Trophoblast cell (in vitro differentiated cells and primary cell): ENCODE measurements at regions not wholly inside any gene's neighbourhood (a gene's known extent, or its start where the extent isn't known, plus 50 kb on each side); places are given as distances from the start of the nearest gene placed in this dataset.
A peak's percentile ranks its signal among the peaks of the same experiment; 100 is the strongest.

Experiments used
- DNase-seq, 2 donors: peaks; one replicate each; pipeline ENCODE4 v3.0.0-alpha.2; 2016
- H2AFZ ChIP-seq: 2 replicates; pipeline ENCODE4 v1.6.1; 2013; ENCODE audit warnings: low read length, moderate library complexity, mild to moderate bottlenecking; ENCODE audit not compliant: insufficient read depth, poor library complexity
- H2AK5ac ChIP-seq: 2 replicates; pipeline ENCODE4 v1.6.1; 2013; ENCODE audit warnings: mild to moderate bottlenecking, low read length
- H2BK120ac ChIP-seq: 2 replicates; pipeline ENCODE4 v1.6.1; 2013; ENCODE audit warnings: low read length, mild to moderate bottlenecking, moderate library complexity; ENCODE audit not compliant: insufficient read depth, poor library complexity
- H2BK12ac ChIP-seq: 2 replicates; pipeline ENCODE4 v1.6.1; 2013; ENCODE audit warnings: mild to moderate bottlenecking, low read length, moderate library complexity
- H2BK5ac ChIP-seq: 2 replicates; pipeline ENCODE4 v1.6.1; 2013; ENCODE audit warnings: low read length, low read depth, moderate library complexity, mild to moderate bottlenecking; ENCODE audit not compliant: poor library complexity
- H3K14ac ChIP-seq: 2 replicates; pipeline ENCODE4 v1.6.1; 2013; ENCODE audit warnings: mild to moderate bottlenecking, low read length
- H3K18ac ChIP-seq: 2 replicates; pipeline ENCODE4 v1.6.1; 2013; ENCODE audit warnings: mild to moderate bottlenecking, low read length
- H3K23ac ChIP-seq: 2 replicates; pipeline ENCODE4 v1.6.1; 2013; ENCODE audit warnings: low read length
- H3K27ac ChIP-seq: 2 replicates; pipeline ENCODE4 v1.5.1; 2013; ENCODE audit warnings: low read depth, mild to moderate bottlenecking, inconsistent platforms, low read length, moderate library complexity
- H3K27me3 ChIP-seq: 2 replicates; pipeline ENCODE4 v1.6.1; 2013; ENCODE audit warnings: inconsistent platforms, mild to moderate bottlenecking, low read length, moderate library complexity; ENCODE audit not compliant: insufficient read depth
- H3K36me3 ChIP-seq, 2 experiments: 1 replicate in 1 of 2; 2 replicates in 1 of 2; pipeline ENCODE4 v1.6.1; 2013; ENCODE audit warnings: low read length in 2 of 2, mild to moderate bottlenecking in 2 of 2, moderate library complexity in 1 of 2; ENCODE audit not compliant: insufficient read depth in 2 of 2, control insufficient read depth in 1 of 2
- H3K4ac ChIP-seq: 2 replicates; pipeline ENCODE4 v1.6.1; 2013; ENCODE audit warnings: low read depth, mild to moderate bottlenecking, low read length, moderate library complexity
- H3K4me1 ChIP-seq, 2 experiments: 1 replicate in 1 of 2; 2 replicates in 1 of 2; pipeline ENCODE4 v1.6.1; 2013; ENCODE audit warnings: low read length in 2 of 2, mild to moderate bottlenecking in 2 of 2, moderate library complexity in 1 of 2; ENCODE audit not compliant: insufficient read depth in 2 of 2, control insufficient read depth in 1 of 2
- H3K4me2 ChIP-seq: 2 replicates; pipeline ENCODE4 v1.6.1; 2013; ENCODE audit warnings: inconsistent platforms, mild to moderate bottlenecking, low read length, moderate library complexity
- H3K4me3 ChIP-seq: 2 replicates; pipeline ENCODE4 v1.5.1; 2013; ENCODE audit warnings: mild to moderate bottlenecking, low read depth, low read length, inconsistent platforms
- H3K79me1 ChIP-seq: one replicate; pipeline ENCODE4 v1.6.1; 2013; ENCODE audit warnings: low read length
- H3K79me2 ChIP-seq: 2 replicates; pipeline ENCODE4 v1.6.1; 2013; ENCODE audit warnings: low read length, mild to moderate bottlenecking; ENCODE audit not compliant: control insufficient read depth, insufficient read depth, poor library complexity
- H3K9ac ChIP-seq: 2 replicates; pipeline ENCODE4 v1.6.1; 2013; ENCODE audit warnings: mild to moderate bottlenecking, low read length
- H3K9me3 ChIP-seq: 2 replicates; pipeline ENCODE4 v1.6.1; 2013; ENCODE audit warnings: low read depth, mild to moderate bottlenecking, control low read depth, inconsistent platforms, low read length; ENCODE audit not compliant: insufficient read depth
- H4K12ac ChIP-seq: 2 replicates; pipeline ENCODE4 v1.6.1; 2013; ENCODE audit warnings: low read depth, mild to moderate bottlenecking, low read length, moderate library complexity
- H4K8ac ChIP-seq: 2 replicates; pipeline ENCODE4 v1.6.1; 2013; ENCODE audit warnings: low read depth, mild to moderate bottlenecking, low read length, moderate library complexity
- H4K91ac ChIP-seq: one replicate; pipeline ENCODE4 v1.6.1; 2013; ENCODE audit warnings: low read depth, mild to moderate bottlenecking, low read length, moderate library complexity
- WGBS: extraction: QIAGEN DNeasy Blood & Tissue Kit; methylation state at CpG from one replicate; pipeline ENCODE4 v1.1.7; 2013; ENCODE audit warnings: missing lambda C conversion rate; ENCODE audit not compliant: insufficient read length, insufficient coverage; ENCODE audit errors: extremely low coverage; 5-methylcytosine and 5-hydroxymethylcytosine counted together

DNA sequence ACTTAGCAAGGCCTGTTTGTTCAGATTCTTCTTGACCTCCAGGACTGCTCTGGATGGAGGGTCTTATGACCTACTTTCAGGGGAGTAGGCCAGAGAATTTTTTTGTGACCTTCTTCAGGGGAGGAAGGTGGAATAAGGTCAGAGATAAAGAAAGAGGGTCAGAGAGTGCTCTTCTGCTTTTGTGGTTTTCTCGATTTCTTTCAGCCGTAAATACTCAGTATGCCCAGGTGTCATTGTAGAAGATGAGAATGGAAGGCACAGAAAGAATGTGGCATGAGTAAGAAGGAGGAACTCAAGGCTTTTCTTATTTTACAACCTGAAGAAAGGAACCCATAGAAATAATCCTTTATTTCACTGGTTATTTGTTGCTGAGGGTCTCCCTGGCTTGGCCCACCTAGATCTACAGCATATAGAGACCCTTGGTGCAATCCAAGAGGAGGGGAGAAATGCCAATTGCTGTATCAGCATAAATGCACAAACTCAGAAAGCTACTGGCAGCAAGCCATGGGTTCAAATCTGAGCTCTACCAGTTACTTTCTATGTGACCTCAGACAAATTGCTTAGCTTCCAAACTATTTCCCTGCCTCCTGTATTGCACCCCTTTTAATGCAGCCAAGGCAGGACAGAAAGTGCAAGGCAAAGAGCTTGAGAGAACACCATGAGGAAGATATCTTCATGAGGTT, 68.0 kb downstream of the OLIG3 start:
- Histone ChIP-seq H2AK5ac (no peak overlapping the region), H3K9ac (no peak overlapping the region), H3K4me2 (no peak overlapping the region), H3K18ac (no peak overlapping the region), H3K4me3 (no peak overlapping the region), H2BK5ac (no peak overlapping the region), H3K36me3 (no peaks in the 10 kb centered on the region), H3K27ac (no peak overlapping the region), H2BK120ac (no peak overlapping the region), H4K91ac (no peak overlapping the region), H2BK12ac (no peak overlapping the region), H2AFZ (no peak overlapping the region), H3K14ac (no peak overlapping the region), H4K12ac (no peak overlapping the region), H3K23ac (no peak overlapping the region), H3K4me1 (no peaks in the 10 kb centered on the region), H3K9me3 (no peaks in the 10 kb centered on the region), H3K79me2 (no peaks in the 10 kb centered on the region), H4K8ac (no peak overlapping the region), H3K79me1 (no peaks in the 10 kb centered on the region), H3K4ac (no peak overlapping the region), H3K27me3 (no peaks in the 10 kb centered on the region)
- no peak for DNase-seq
- no CpG with 5 or more reads among the region's 2 CpGs for WGBS

DNA sequence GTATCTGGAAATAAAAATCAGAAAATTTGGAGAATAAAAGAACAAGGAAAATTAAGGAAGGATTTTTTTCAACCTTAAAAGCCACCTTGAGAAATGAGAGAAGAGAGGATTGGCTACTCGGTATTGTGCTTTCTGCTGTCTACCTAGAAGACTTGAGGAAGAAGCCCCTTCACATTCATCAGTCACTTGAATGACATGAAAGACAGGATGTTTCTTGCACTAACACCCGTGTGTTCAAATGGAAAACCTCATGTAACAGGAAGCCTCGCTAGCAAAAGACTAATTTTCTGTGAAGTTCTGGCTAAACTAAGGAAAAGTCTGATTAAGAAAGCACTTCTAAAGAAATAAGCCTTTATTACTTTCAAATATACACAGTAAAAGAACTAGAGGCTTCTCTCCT, 69.9 kb downstream of the OLIG3 start:
- H3K4me3 ChIP-seq, result no peak overlapping the region
- no CpG with 5 or more reads among the region's 3 CpGs for WGBS
- H3K4ac ChIP-seq, result no peak overlapping the region
- H4K12ac ChIP-seq, result no peak overlapping the region
- no peak overlapping the region for H4K8ac ChIP-seq
- H3K9me3 ChIP-seq, result no peaks in the 10 kb centered on the region
- H2BK12ac ChIP-seq, result no peak overlapping the region
- H3K36me3 ChIP-seq, result no peaks in the 10 kb centered on the region
- no peaks in the 10 kb centered on the region for H3K27me3 ChIP-seq
- no peak overlapping the region for H2BK120ac ChIP-seq
- H3K4me2 ChIP-seq, result no peak overlapping the region
- no peak overlapping the region for H3K9ac ChIP-seq
- H3K18ac ChIP-seq, result no peak overlapping the region
- H2BK5ac ChIP-seq, result no peak overlapping the region
- DNase-seq, result no peak
- no peaks in the 10 kb centered on the region for H3K79me2 ChIP-seq
- H3K4me1 ChIP-seq, result no peaks in the 10 kb centered on the region
- H3K14ac ChIP-seq, result no peak overlapping the region
- no peak overlapping the region for H3K27ac ChIP-seq
- H2AFZ ChIP-seq, result no peak overlapping the region
- no peak overlapping the region for H3K23ac ChIP-seq
- no peak overlapping the region for H2AK5ac ChIP-seq
- H4K91ac ChIP-seq, result no peak overlapping the region
- no peaks in the 10 kb centered on the region for H3K79me1 ChIP-seq

DNA sequence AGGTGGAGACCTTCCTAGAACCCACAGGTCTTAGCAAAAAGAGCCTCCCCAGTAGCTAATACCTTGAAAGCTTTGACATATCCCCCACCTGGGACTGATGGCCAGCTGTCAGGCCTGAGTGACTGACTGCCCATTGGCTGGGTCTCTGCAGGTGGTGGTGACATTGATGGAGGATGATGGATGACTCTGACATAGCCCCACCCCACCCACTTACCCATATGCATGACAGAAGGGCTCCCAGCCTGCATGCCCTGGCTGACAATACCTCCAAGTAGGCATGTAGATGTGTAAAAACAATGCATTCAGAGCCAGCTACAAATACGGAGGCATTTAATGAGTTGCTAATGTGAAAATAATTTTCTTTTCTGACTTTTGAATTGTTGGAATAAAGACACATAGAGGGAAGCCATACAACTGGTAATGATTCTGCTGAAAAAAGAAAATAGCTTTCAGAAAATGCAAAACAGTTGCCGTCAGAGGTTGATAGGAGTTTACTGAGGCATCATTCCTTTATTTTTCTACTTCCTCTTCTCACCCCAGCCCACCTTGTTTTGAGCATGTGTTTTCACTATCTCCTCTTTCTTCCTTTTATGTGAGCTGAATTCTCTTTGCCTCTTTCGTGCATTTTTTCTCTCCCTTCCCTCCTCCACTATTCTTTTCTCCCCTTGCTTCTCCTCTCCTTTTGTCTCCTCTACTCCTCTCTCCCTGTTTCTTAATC, 70.6 kb downstream of the OLIG3 start:
- H3K4me2 ChIP-seq, result no peak overlapping the region
- DNase-seq, result no peak
- H3K36me3 ChIP-seq, result no peaks in the 10 kb centered on the region
- no peaks in the 10 kb centered on the region for H3K79me1 ChIP-seq
- no peak overlapping the region for H3K14ac ChIP-seq
- no peak overlapping the region for H2BK5ac ChIP-seq
- H2AFZ ChIP-seq, result no peak overlapping the region
- no peak overlapping the region for H4K8ac ChIP-seq
- H3K23ac ChIP-seq, result no peak overlapping the region
- no peak overlapping the region for H3K4ac ChIP-seq
- no peak overlapping the region for H3K27ac ChIP-seq
- no peak overlapping the region for H2BK12ac ChIP-seq
- WGBS, result no CpG with 5 or more reads among the region's 3 CpGs
- no peaks in the 10 kb centered on the region for H3K9me3 ChIP-seq
- no peak overlapping the region for H3K4me3 ChIP-seq
- H4K91ac ChIP-seq, result no peak overlapping the region
- no peak overlapping the region for H2AK5ac ChIP-seq
- no peak overlapping the region for H4K12ac ChIP-seq
- H2BK120ac ChIP-seq, result no peak overlapping the region
- H3K4me1 ChIP-seq, result no peaks in the 10 kb centered on the region
- no peak overlapping the region for H3K9ac ChIP-seq
- no peaks in the 10 kb centered on the region for H3K79me2 ChIP-seq
- no peak overlapping the region for H3K18ac ChIP-seq
- no peaks in the 10 kb centered on the region for H3K27me3 ChIP-seq

GRCh38 chr6:137417396-137417795, 76.8 kb downstream of the OLIG3 start:
- DNase-seq, result no peak
- WGBS, result no CpG with 5 or more reads among the region's 2 CpGs
- Histone ChIP-seq H3K4ac (no peak overlapping the region), H3K79me1 (no peaks in the 10 kb centered on the region), H2BK120ac (peak overlapping the region; percentile 31), H3K27ac (no peak overlapping the region), H3K79me2 (no peaks in the 10 kb centered on the region), H2AFZ (no peak overlapping the region), H3K4me3 (no peak overlapping the region), H3K9me3 (no peaks in the 10 kb centered on the region), H4K8ac (no peak overlapping the region), H3K14ac (no peak overlapping the region), H3K4me1 (peaks cover 2 to 4% of the 10 kb centered on the region in 2 experiments), H3K36me3 (no peaks in the 10 kb centered on the region), H2AK5ac (no peak overlapping the region), H3K23ac (no peak overlapping the region), H3K18ac (no peak overlapping the region), H4K12ac (no peak overlapping the region), H3K27me3 (no peaks in the 10 kb centered on the region), H2BK5ac (no peak overlapping the region), H3K4me2 (no peak overlapping the region), H2BK12ac (no peak overlapping the region), H3K9ac (no peak overlapping the region), H4K91ac (no peak overlapping the region)
